22Rv1 (cell line): ENCODE measurements at regions not wholly inside any gene's neighbourhood (a gene's known extent, or its start where the extent isn't known, plus 50 kb on each side); places are given as distances from the start of the nearest gene placed in this dataset.

ENCODE experiments used
- CTCF ChIP-seq: fragments of 450-650 bp; IDR thresholded peaks from 2 replicates; pipeline ENCODE4 v1.5.1; 2017; ENCODE audit warnings: mild to moderate bottlenecking
- ZFX ChIP-seq: fragments of 450-650 bp; IDR thresholded peaks from 2 replicates; pipeline ENCODE4 v1.6.1; 2017; ENCODE audit warnings: antibody characterized with exemption, borderline replicate concordance

- TF ChIP-seq CTCF = no peak
- no peak for TF ChIP-seq ZFX
Measured at GRCh38 chr3:99322551-99322950, 315.8 kb upstream of the COL8A1 start.
